ENCODE measurements at regions not wholly inside any gene's neighbourhood (a gene's known extent, or its start where the extent isn't known, plus 50 kb on each side); places are given as distances from the start of the nearest gene placed in this dataset.
"Not testable (repeated sequence)": the region's sequence is repeated elsewhere in the genome, so short reads cannot be mapped to it uniquely, and the experiment has no call there.

DNA sequence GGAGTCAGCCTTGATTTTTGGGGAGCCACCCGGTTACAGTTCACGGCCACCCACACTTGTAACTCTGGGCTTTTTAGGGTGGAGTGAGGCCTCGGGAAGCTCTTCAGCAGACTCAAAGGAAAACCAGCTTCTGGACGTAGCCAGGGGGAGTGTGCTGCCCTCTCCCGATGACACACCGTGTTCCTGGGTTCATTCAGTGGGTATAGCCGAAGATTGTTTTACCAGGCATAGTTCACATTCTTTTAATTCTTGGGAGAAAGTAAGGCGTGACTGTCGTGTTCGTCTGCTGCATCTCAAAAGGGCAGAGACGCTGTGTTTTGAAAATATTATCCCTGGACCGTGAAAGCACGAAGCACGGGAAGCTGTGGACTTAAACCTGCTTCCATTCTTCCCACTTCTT is 93.6 kb upstream of the PABPC3 start:
- not testable (repeated sequence) for H3K4me3 ChIP-seq (ENCODE audit: low read depth, low read length)
- TF ChIP-seq, protein P1, sequence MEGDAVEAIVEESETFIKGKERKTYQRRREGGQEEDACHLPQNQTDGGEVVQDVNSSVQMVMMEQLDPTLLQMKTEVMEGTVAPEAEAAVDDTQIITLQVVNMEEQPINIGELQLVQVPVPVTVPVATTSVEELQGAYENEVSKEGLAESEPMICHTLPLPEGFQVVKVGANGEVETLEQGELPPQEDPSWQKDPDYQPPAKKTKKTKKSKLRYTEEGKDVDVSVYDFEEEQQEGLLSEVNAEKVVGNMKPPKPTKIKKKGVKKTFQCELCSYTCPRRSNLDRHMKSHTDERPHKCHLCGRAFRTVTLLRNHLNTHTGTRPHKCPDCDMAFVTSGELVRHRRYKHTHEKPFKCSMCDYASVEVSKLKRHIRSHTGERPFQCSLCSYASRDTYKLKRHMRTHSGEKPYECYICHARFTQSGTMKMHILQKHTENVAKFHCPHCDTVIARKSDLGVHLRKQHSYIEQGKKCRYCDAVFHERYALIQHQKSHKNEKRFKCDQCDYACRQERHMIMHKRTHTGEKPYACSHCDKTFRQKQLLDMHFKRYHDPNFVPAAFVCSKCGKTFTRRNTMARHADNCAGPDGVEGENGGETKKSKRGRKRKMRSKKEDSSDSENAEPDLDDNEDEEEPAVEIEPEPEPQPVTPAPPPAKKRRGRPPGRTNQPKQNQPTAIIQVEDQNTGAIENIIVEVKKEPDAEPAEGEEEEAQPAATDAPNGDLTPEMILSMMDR (IDR thresholded peaks at IDR 0.05; ENCODE audit: insufficient read depth, low read length) = peak; percentile 29
- peak; percentile 30 for DNase-seq (ENCODE audit: low read depth)

DNA sequence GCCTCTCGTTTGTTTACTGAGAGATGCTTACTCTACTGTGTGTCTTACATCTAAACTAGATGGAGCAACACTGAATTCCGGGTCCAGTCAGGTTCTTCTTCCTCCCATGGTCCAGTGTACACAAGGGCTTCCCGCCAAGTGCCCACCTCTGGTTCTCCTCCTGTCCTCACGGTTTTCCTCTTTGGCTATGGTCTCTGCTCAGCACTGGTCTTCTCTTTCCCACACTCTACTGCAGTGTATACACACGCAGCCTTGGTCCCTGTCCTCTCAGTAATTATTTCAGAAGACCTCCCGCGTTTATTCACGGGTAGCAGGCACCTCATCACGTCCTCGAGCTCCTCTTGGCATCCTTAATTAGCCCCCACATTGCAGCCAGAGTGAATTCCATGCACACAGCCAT is 91.4 kb upstream of the PABPC3 start:
- DNase-seq (ENCODE audit: low read depth); H3K4me3 ChIP-seq (ENCODE audit: low read depth, low read length): not testable (repeated sequence)

DNA sequence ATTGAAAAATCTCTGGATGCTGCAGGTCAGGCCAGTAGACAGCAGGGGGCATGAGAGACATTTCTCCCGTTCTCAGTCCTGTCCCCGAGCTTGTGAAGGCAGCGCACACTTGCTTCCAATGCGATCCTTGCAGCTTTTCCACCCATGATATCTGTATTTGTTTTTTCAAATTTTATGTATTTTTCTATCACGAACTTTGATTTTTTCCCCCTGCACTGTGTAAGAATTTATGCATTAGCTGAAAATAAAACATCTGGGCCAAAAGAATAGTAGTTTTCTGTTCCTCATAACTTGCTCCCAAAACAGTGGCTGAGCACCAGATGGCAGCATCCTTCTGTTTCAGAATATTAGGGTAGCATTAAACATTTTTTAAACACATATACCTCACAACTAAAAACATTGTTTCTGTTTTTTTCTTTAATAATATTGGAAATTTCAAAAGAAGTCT is 90.9 kb upstream of the PABPC3 start:
- peak; percentile 56 for DNase-seq (ENCODE audit: low read depth)
- not testable (repeated sequence) for H3K4me3 ChIP-seq (ENCODE audit: low read depth, low read length)
- TF ChIP-seq, protein P1 (IDR thresholded peaks at IDR 0.05; ENCODE audit: insufficient read depth, low read length) = peak; percentile 51

DNA sequence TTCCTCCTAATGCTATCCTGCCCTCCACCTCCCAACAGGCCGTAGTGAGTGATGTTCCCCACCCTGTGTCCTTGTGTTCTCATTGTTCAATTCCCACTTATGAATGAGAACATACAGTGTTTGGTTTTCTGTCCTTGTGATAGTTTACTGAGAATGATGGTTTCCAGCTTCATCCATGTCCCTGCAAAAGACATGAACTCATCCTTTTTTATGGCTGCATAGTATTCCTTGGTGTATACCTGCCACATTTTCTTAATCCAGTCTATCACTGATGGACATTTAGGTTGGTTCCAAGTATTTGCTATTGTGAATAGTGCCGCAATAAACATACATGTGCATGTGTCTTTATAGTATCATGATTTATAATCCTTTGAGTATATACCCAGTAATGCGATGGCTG is 88.5 kb upstream of the PABPC3 start:
- H3K4me3 ChIP-seq (ENCODE audit: low read depth, low read length); DNase-seq (ENCODE audit: low read depth): not testable (repeated sequence)

DNA sequence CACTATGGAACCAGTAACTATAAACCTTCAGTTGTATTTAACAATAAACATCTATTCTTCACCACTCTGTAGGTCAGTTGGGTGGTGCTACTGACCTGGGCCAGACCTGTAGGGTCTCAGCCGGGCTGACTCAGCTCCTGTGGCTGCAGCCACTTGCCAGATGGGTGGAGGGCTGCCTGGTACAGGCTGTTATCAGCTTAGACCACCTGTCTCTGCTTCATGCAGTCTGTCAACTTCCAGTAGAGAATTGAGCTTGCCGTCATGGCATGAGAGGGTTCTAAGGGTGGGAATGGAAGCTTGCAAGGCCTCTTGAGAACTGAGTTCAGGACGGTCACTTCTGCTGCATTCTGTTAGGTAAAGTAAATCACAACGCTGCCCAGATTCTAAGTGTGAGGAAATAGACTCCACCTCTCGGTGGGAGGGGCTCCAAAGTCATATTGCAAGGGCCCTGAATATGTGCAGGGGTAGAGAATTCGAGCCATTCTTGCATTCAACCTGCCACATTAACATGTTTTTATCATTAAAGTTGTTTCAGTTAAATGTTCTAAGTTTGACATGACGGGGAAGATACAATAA is 81.5 kb upstream of the PABPC3 start:
- H3K4me3 ChIP-seq (ENCODE audit: low read depth, low read length); DNase-seq (ENCODE audit: low read depth): not testable (repeated sequence)

DNA sequence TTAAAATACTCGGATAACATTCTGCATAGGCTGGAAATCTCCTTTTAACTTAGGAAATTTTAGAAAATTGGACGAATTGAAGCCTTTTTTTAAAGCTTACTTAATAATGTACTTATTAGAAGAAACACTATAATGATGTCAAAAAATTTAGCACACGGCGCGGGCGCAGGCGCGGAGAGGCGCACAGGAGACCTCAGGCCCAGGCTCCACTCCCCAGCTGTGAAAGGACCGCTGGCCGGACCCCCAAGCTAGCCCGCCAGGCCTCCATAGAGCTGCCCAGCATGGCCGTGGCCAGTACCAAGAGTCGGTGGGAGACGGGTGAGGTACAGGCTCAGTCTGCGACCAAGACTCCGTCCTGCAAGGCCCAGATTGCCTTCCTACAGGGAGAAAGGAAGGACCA is 78.8 kb upstream of the PABPC3 start:
- not testable (repeated sequence) for H3K4me3 ChIP-seq (ENCODE audit: low read depth, low read length); DNase-seq (ENCODE audit: low read depth)

DNA sequence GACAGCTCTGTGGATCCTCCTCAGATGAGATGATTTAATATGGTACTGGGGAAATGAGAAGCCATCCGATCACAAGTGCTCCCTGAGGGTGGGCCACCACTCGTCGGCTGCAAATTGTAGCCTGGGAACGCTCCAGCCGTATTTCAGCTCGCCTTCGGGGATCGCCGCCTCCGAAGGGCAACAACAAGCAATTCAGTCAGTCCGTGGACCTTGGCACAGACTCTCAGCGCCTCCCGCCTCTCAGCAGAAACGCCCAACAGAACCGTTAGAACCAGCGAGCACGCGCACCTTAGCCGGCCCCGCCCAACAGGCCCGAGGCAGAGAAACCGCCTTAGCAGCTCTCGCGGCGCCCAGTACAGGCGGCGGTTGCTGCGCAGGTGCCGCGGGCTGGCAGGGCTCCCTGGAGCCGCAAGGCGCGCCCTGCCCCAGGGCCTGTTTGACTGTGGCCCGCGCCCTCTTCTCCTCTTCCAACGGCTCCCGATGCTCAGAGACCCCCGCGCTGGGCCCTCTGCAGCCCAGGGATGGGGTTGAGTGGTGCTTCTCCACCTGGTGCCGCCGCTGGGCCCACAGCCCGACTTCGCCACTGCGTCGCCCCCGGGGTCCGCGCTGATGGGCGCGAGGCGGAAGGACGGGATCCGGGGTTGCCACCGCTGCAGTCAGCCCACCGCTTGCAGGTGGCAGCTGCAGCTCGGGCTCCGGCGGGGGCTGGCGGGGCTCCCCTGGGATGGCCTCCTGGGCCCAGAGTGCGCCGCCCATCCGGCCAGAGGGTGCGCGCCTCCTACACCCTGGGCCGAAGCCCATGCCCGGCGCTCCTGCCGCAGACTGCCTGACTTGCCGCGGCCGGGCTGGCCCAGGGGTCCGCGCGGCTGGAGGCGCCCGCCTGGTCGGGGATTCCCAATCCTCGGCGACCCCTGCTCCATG is 77.9 kb upstream of the PABPC3 start:
- DNase-seq (ENCODE audit: low read depth) = not testable (repeated sequence)

DNA sequence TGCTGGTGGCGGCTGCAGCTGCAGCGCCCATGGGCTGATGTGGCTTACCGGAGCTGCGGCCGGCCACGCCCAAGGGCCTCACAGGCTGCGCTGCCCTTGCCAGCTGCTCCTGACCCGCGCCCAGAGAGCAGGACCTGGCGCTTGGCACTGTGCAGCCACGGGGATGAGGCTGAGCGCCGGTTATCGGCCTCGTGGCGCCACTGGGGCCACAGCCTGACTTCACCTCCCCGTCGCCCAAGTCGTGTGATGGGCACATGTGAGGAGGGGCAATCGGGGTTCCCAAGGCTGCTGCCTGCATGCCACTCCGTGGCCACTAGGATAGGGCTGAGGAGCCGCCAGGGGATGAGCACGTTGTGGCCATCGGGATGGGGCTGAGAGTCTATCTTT is 77.2 kb upstream of the PABPC3 start:
- TF ChIP-seq, protein P1 (IDR thresholded peaks at IDR 0.05; ENCODE audit: insufficient read depth, low read length) = no peak
- no peak overlapping the region for H3K4me3 ChIP-seq (ENCODE audit: low read depth, low read length)
- no peak for DNase-seq (ENCODE audit: low read depth)

More for the DNA sequence above, 77.9 kb upstream of the PABPC3 start:
- peak overlapping the region; percentile 13 for H3K4me3 ChIP-seq (ENCODE audit: low read depth, low read length)

DNA sequence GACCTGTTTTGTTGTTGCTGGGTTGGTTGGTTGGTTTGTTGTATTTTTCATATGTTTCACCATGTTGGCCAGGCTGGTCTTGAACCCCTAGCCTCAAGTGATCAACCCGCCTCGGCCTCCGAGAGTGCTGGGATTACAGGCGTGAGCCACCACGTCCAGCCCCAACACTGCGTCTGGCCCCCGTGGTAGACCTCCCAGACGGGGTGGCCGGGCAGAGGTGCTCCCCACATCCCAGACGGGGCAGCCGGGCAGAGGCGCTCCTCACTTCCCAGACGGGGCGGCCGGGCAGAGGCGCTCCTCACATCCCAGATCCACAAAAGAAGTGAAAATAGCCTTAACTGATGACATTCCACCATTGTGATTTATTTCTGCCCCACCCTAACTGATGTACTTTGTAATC is 76.2 kb upstream of the PABPC3 start:
- not testable (repeated sequence) for H3K4me3 ChIP-seq (ENCODE audit: low read depth, low read length); DNase-seq (ENCODE audit: low read depth)

DNA sequence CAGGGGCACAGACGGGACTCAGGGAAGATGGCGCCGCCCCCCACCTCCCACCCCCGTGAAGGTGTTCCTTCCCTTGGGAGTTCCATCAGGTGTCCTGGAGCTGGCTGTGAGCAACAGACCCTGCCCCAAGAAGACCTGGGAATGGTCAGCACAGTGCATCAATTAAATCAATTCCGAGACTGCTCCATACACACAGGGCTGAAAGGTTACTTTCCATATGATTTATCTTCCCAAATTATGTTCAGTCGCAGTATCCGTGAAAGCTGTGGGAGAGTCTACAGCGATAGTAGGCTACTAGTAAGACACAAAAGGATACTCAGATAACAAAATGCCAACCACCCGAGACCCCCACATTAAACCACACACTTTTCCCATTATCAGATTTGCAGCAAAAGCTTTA is 71.8 kb upstream of the PABPC3 start:
- no peak for DNase-seq (ENCODE audit: low read depth)
- TF ChIP-seq, protein P1 (IDR thresholded peaks at IDR 0.05; ENCODE audit: insufficient read depth, low read length) = no peak
- H3K4me3 ChIP-seq (ENCODE audit: low read depth, low read length) = no peak overlapping the region

Data from fibroblast of the aortic adventitia (primary cell).